ENCODE measurements at regions not wholly inside any gene's neighbourhood (a gene's known extent, or its start where the extent isn't known, plus 50 kb on each side); places are given as distances from the start of the nearest gene placed in this dataset.
"Not testable (repeated sequence)": the region's sequence is repeated elsewhere in the genome, so short reads cannot be mapped to it uniquely, and the experiment has no call there.

GRCh38 chr18:30788411-30788991, 254.0 kb downstream of the DSC3 start:
- DNase-seq; H3K27ac Mint-ChIP-seq; H3K36me3 Mint-ChIP-seq; ATAC-seq (replicated peaks); H3K4me3 Mint-ChIP-seq; H3K4me1 Mint-ChIP-seq; H3K27me3 Mint-ChIP-seq; H3K9me3 Mint-ChIP-seq: not testable (repeated sequence)

- H3K4me3 Mint-ChIP-seq: no peak overlapping the region
- no peak for ATAC-seq (replicated peaks)
- no peaks in the 10 kb centered on the region for H3K4me1 Mint-ChIP-seq
- H3K36me3 Mint-ChIP-seq: no peaks in the 10 kb centered on the region
- H3K9me3 Mint-ChIP-seq: peaks cover 0 to 10% of the 10 kb centered on the region in 2 donors
- DNase-seq: no peak
- no peak overlapping the region for H3K27ac Mint-ChIP-seq
- H3K27me3 Mint-ChIP-seq: no peaks in the 10 kb centered on the region
Observed at GRCh38 chr18:30787410-30787809, 255.1 kb downstream of the DSC3 start.

- no peak for DNase-seq
- H3K4me3 Mint-ChIP-seq: no peak overlapping the region
- H3K27me3 Mint-ChIP-seq: no peaks in the 10 kb centered on the region
- ATAC-seq (replicated peaks): no peak
- H3K36me3 Mint-ChIP-seq: no peaks in the 10 kb centered on the region
- peaks cover 5 to 18% of the 10 kb centered on the region in 2 donors for H3K9me3 Mint-ChIP-seq
- H3K27ac Mint-ChIP-seq: no peak overlapping the region
- H3K4me1 Mint-ChIP-seq: no peaks in the 10 kb centered on the region
Observed at GRCh38 chr18:30781601-30782000, 260.9 kb downstream of the DSC3 start.

- H3K4me1 Mint-ChIP-seq: no peaks in the 10 kb centered on the region
- H3K4me3 Mint-ChIP-seq: no peak overlapping the region
- peaks cover 0 to 8% of the 10 kb centered on the region in 2 donors for H3K9me3 Mint-ChIP-seq
- ATAC-seq (replicated peaks) (no peak), DNase-seq (no peak)
- H3K27ac Mint-ChIP-seq: no peak overlapping the region
- no peaks in the 10 kb centered on the region for H3K36me3 Mint-ChIP-seq
- H3K27me3 Mint-ChIP-seq: no peaks in the 10 kb centered on the region
Observed at GRCh38 chr18:30775629-30776028, 266.9 kb downstream of the DSC3 start.

- not testable (repeated sequence) for H3K36me3 Mint-ChIP-seq; H3K27ac Mint-ChIP-seq; H3K27me3 Mint-ChIP-seq; H3K4me3 Mint-ChIP-seq; DNase-seq; H3K4me1 Mint-ChIP-seq; H3K9me3 Mint-ChIP-seq; ATAC-seq (replicated peaks)
Observed at GRCh38 chr18:30772170-30772569, 270.4 kb downstream of the DSC3 start.

- peaks cover 0 to 6% of the 10 kb centered on the region in 2 donors for H3K9me3 Mint-ChIP-seq
- no peaks in the 10 kb centered on the region for H3K36me3 Mint-ChIP-seq
- no peak overlapping the region for H3K4me3 Mint-ChIP-seq
- DNase-seq: no peak
- no peaks in the 10 kb centered on the region for H3K27me3 Mint-ChIP-seq
- ATAC-seq (replicated peaks): no peak
- H3K27ac Mint-ChIP-seq: no peak overlapping the region
- H3K4me1 Mint-ChIP-seq: no peaks in the 10 kb centered on the region
Observed at GRCh38 chr18:30766053-30766452, 276.5 kb downstream of the DSC3 start.

GRCh38 chr18:30765247-30765646, 277.3 kb downstream of the DSC3 start:
- Mint-ChIP-seq H3K36me3 (no peaks in the 10 kb centered on the region), H3K27ac (no peak overlapping the region), H3K27me3 (no peaks in the 10 kb centered on the region), H3K4me1 (no peaks in the 10 kb centered on the region), H3K4me3 (no peak overlapping the region), H3K9me3 (peaks cover 0 to 3% of the 10 kb centered on the region in 2 donors)
- no peak for DNase-seq
- ATAC-seq (replicated peaks): no peak

GRCh38 chr18:30763902-30764350, 278.6 kb downstream of the DSC3 start:
- H3K36me3 Mint-ChIP-seq: no peaks in the 10 kb centered on the region
- no peaks in the 10 kb centered on the region for H3K27me3 Mint-ChIP-seq
- no peak overlapping the region for H3K4me3 Mint-ChIP-seq
- no peak overlapping the region for H3K27ac Mint-ChIP-seq
- peaks cover 0 to 1% of the 10 kb centered on the region in 2 donors for H3K9me3 Mint-ChIP-seq
- DNase-seq (no peak), ATAC-seq (replicated peaks) (no peak)
- H3K4me1 Mint-ChIP-seq: no peaks in the 10 kb centered on the region

- no peaks in the 10 kb centered on the region for H3K4me1 Mint-ChIP-seq
- H3K27me3 Mint-ChIP-seq: no peaks in the 10 kb centered on the region
- no peak overlapping the region for H3K4me3 Mint-ChIP-seq
- ATAC-seq (replicated peaks): no peak
- no peak for DNase-seq
- H3K36me3 Mint-ChIP-seq: no peaks in the 10 kb centered on the region
- no peaks in the 10 kb centered on the region for H3K9me3 Mint-ChIP-seq
- no peak overlapping the region for H3K27ac Mint-ChIP-seq
Observed at GRCh38 chr18:30754846-30755245, 287.7 kb downstream of the DSC3 start.

- H3K4me3 Mint-ChIP-seq: no peak overlapping the region
- H3K27me3 Mint-ChIP-seq: no peaks in the 10 kb centered on the region
Observed at GRCh38 chr18:30748541-30748940, 294.0 kb downstream of the DSC3 start.

GRCh38 chr18:30746224-30746623, 296.3 kb downstream of the DSC3 start:
- peaks cover 1 to 3% of the 10 kb centered on the region in 2 donors for H3K9me3 Mint-ChIP-seq
- H3K27me3 Mint-ChIP-seq: no peaks in the 10 kb centered on the region
- DNase-seq (no peak), ATAC-seq (replicated peaks) (no peak)
- no peak overlapping the region for H3K27ac Mint-ChIP-seq
- no peaks in the 10 kb centered on the region for H3K4me1 Mint-ChIP-seq
- H3K4me3 Mint-ChIP-seq: no peak overlapping the region
- no peaks in the 10 kb centered on the region for H3K36me3 Mint-ChIP-seq

More at GRCh38 chr18:30748541-30748940, 294.0 kb downstream of the DSC3 start:
- H3K36me3 Mint-ChIP-seq: no peaks in the 10 kb centered on the region
- H3K9me3 Mint-ChIP-seq: no peaks in the 10 kb centered on the region
- no peaks in the 10 kb centered on the region for H3K4me1 Mint-ChIP-seq
- ATAC-seq (replicated peaks): no peak
- H3K27ac Mint-ChIP-seq: no peak overlapping the region
- DNase-seq: no peak

- Mint-ChIP-seq H3K36me3 (no peaks in the 10 kb centered on the region), H3K4me1 (no peaks in the 10 kb centered on the region), H3K27me3 (no peaks in the 10 kb centered on the region), H3K9me3 (peaks cover 1 to 3% of the 10 kb centered on the region in 2 donors), H3K4me3 (no peak overlapping the region), H3K27ac (no peak overlapping the region)
- DNase-seq: no peak
- ATAC-seq (replicated peaks): no peak
Observed at GRCh38 chr18:30743033-30743432, 299.5 kb downstream of the DSC3 start.

GRCh38 chr18:30730915-30731314, 311.6 kb downstream of the DSC3 start:
- Mint-ChIP-seq H3K4me1 (no peaks in the 10 kb centered on the region), H3K4me3 (no peak overlapping the region), H3K9me3 (peaks cover 7 to 16% of the 10 kb centered on the region in 2 donors), H3K27me3 (no peaks in the 10 kb centered on the region), H3K36me3 (no peaks in the 10 kb centered on the region), H3K27ac (no peak overlapping the region)
- ATAC-seq (replicated peaks) (no peak), DNase-seq (no peak)

- no peak overlapping the region for H3K4me3 Mint-ChIP-seq
- H3K4me1 Mint-ChIP-seq: no peaks in the 10 kb centered on the region
- no peaks in the 10 kb centered on the region for H3K36me3 Mint-ChIP-seq
- no peak overlapping the region for H3K27ac Mint-ChIP-seq
- H3K9me3 Mint-ChIP-seq: peaks cover 0 to 5% of the 10 kb centered on the region in 2 donors
- no peak for ATAC-seq (replicated peaks)
- no peak for DNase-seq
- no peaks in the 10 kb centered on the region for H3K27me3 Mint-ChIP-seq
Observed at GRCh38 chr18:30727849-30728248, 314.7 kb downstream of the DSC3 start.

- DNase-seq (no peak), ATAC-seq (replicated peaks) (no peak)
- Mint-ChIP-seq H3K4me1 (no peaks in the 10 kb centered on the region), H3K9me3 (no peaks in the 10 kb centered on the region), H3K27ac (no peak overlapping the region), H3K36me3 (no peaks in the 10 kb centered on the region), H3K27me3 (no peaks in the 10 kb centered on the region), H3K4me3 (no peak overlapping the region)
Observed at GRCh38 chr18:30713299-30713698, 329.2 kb downstream of the DSC3 start.

- peak in 1 of 2 donors; percentile 42 for ATAC-seq (replicated peaks)
- Mint-ChIP-seq H3K27ac (no peak overlapping the region), H3K27me3 (no peaks in the 10 kb centered on the region), H3K9me3 (no peaks in the 10 kb centered on the region), H3K4me3 (no peak overlapping the region), H3K4me1 (no peaks in the 10 kb centered on the region), H3K36me3 (no peaks in the 10 kb centered on the region)
- DNase-seq: no peak
Observed at GRCh38 chr18:30712383-30712782, 330.2 kb downstream of the DSC3 start.
